ENCODE measurements at regions not wholly inside any gene's neighbourhood (a gene's known extent, or its start where the extent isn't known, plus 50 kb on each side); places are given as distances from the start of the nearest gene placed in this dataset.

DNA sequence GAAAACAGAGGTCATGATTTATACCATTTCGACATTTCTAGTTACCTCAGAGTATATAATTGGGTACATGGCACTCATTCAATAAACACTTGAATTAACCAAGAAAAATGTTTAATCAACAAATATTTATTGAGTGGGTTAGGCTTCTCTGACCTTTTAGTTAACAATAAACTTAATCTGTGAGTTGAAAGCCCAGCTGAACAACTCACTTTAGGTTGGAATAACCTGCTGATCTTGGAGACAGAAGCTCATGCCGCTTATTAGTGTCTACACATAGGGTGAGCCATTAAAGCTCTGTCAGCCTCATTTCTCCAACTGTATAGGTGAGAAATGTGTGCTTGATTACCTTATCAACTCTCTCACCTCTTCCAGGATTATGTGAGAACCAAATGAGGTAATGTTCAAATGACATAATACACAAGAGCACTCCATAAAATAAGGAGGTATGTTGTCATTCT is 98.2 kb upstream of the DTNBP1 start:
- no peak overlapping the region for H3K27ac ChIP-seq (ENCODE audit: low read depth in 2 of 2, low read length in 1 of 2)
- no peaks in the 10 kb centered on the region for H3F3A ChIP-seq (replicated peaks; ENCODE audit: insufficient read depth)
- H3K4me1 ChIP-seq (ENCODE audit: control insufficient read depth in 1 of 2, insufficient read depth in 2 of 2, low read depth in 1 of 2, low read length in 1 of 2), result no peaks in the 10 kb centered on the region; a peak in 1 of 4 replicates
- no peaks in the 10 kb centered on the region for H3K36me3 ChIP-seq (replicated peaks in 1 of 2; ENCODE audit: control insufficient read depth in 1 of 2, insufficient read depth in 2 of 2, low read length in 1 of 2)
- H3K9ac ChIP-seq, result no peak overlapping the region
- H3K9me3 ChIP-seq, result no peaks in the 10 kb centered on the region
- ChIA-PET POLR2A (interaction anchor here (0.5 kb wide), 1 partner anchor 35 kb away, joined by 3 read pairs; no protein-coding TSS in a partner anchor), CTCF (no interaction called here)
- no peak for DNase-seq
- TF ChIP-seq TAF1 (IDR thresholded peaks at IDR 0.05; ENCODE audit: borderline replicate concordance, low read depth, low read length) (no peak), EZH2phosphoT487 (IDR thresholded peaks at IDR 0.05; ENCODE audit: borderline replicate concordance, low read depth) (no peak), REST (IDR thresholded peaks at IDR 0.05; ENCODE audit: low read depth, low read length) (no peak), POLR2AphosphoS5 (IDR thresholded peaks at IDR 0.05; ENCODE audit: low read depth, low read length) (no peak), RFX5 (IDR thresholded peaks at IDR 0.05; ENCODE audit: low read length) (no peak), FOXM1 (IDR thresholded peaks at IDR 0.05; ENCODE audit: low read depth) (no peak), USF2 (IDR thresholded peaks at IDR 0.05; ENCODE audit: borderline replicate concordance, low read depth, low read length) (no peak), FOSL2 (IDR thresholded peaks at IDR 0.05; ENCODE audit: borderline replicate concordance, low read depth) (no peak), JUND (IDR thresholded peaks at IDR 0.05) (no peak), TCF12 (IDR thresholded peaks at IDR 0.05) (no peak), SIN3A (IDR thresholded peaks at IDR 0.05; ENCODE audit: borderline replicate concordance, low read depth, low read length) (no peak), RAD21 (IDR thresholded peaks at IDR 0.05; ENCODE audit: low read length) (no peak), SMC3 (IDR thresholded peaks at IDR 0.05; ENCODE audit: low read depth, low read length) (no peak)
- TF ChIP-seq, protein P1, sequence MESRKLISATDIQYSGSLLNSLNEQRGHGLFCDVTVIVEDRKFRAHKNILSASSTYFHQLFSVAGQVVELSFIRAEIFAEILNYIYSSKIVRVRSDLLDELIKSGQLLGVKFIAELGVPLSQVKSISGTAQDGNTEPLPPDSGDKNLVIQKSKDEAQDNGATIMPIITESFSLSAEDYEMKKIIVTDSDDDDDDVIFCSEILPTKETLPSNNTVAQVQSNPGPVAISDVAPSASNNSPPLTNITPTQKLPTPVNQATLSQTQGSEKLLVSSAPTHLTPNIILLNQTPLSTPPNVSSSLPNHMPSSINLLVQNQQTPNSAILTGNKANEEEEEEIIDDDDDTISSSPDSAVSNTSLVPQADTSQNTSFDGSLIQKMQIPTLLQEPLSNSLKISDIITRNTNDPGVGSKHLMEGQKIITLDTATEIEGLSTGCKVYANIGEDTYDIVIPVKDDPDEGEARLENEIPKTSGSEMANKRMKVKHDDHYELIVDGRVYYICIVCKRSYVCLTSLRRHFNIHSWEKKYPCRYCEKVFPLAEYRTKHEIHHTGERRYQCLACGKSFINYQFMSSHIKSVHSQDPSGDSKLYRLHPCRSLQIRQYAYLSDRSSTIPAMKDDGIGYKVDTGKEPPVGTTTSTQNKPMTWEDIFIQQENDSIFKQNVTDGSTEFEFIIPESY (IDR thresholded peaks at IDR 0.05; ENCODE audit: borderline replicate concordance, low read depth), result no peak
- TF ChIP-seq, protein P2, sequence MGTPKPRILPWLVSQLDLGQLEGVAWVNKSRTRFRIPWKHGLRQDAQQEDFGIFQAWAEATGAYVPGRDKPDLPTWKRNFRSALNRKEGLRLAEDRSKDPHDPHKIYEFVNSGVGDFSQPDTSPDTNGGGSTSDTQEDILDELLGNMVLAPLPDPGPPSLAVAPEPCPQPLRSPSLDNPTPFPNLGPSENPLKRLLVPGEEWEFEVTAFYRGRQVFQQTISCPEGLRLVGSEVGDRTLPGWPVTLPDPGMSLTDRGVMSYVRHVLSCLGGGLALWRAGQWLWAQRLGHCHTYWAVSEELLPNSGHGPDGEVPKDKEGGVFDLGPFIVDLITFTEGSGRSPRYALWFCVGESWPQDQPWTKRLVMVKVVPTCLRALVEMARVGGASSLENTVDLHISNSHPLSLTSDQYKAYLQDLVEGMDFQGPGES (IDR thresholded peaks at IDR 0.05; ENCODE audit: low read depth, low read length), result no peak
- TF ChIP-seq, protein P3, sequence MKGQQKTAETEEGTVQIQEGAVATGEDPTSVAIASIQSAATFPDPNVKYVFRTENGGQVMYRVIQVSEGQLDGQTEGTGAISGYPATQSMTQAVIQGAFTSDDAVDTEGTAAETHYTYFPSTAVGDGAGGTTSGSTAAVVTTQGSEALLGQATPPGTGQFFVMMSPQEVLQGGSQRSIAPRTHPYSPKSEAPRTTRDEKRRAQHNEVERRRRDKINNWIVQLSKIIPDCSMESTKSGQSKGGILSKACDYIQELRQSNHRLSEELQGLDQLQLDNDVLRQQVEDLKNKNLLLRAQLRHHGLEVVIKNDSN (IDR thresholded peaks at IDR 0.05; ENCODE audit: borderline replicate concordance, low read depth), result no peak
- WGBS (ENCODE audit: low lambda C conversion rate), result 65% methylated on average over 2 of the region's 2 CpGs
- no peak overlapping the region for H3K4me3 ChIP-seq (ENCODE audit: low read depth in 2 of 2, low read length in 1 of 2)
- no peaks in the 10 kb centered on the region for H4K20me1 ChIP-seq (ENCODE audit: insufficient read depth)
- no peaks in the 10 kb centered on the region for H3K9me2 ChIP-seq
- H3K79me2 ChIP-seq (ENCODE audit: insufficient read depth), result no peaks in the 10 kb centered on the region
- H3K4me2 ChIP-seq, result no peak overlapping the region
- H2AFZ ChIP-seq (ENCODE audit: low read depth), result no peak overlapping the region
- H3K27me3 ChIP-seq (ENCODE audit: insufficient read depth), result no peaks in the 10 kb centered on the region
